ENCODE measurements at regions not wholly inside any gene's neighbourhood (a gene's known extent, or its start where the extent isn't known, plus 50 kb on each side); places are given as distances from the start of the nearest gene placed in this dataset.

- in situ Hi-C loops (cut with HindIII; ENCODE audit: low sequenced_read_pairs) = no loop called here
Measured at GRCh38 chr10:121069061-121069850, 218.1 kb downstream of the WDR11 start.

- in situ Hi-C loops (cut with HindIII; ENCODE audit: low sequenced_read_pairs) = no loop called here
Measured at GRCh38 chr10:121070275-121071070, 219.3 kb downstream of the WDR11 start.

- in situ Hi-C loops (cut with HindIII; ENCODE audit: low sequenced_read_pairs) = no loop called here
Measured at GRCh38 chr10:121071901-121072300, 220.7 kb downstream of the WDR11 start.

- in situ Hi-C loops (cut with HindIII; ENCODE audit: low sequenced_read_pairs) = no loop called here
Measured at GRCh38 chr10:121073728-121074127, 222.6 kb downstream of the WDR11 start.

- in situ Hi-C loops (cut with HindIII; ENCODE audit: low sequenced_read_pairs) = no loop called here
Measured at GRCh38 chr10:121076776-121077715, 225.9 kb downstream of the WDR11 start.

- in situ Hi-C loops (cut with HindIII; ENCODE audit: low sequenced_read_pairs) = no loop called here
Measured at GRCh38 chr10:121078036-121078435, 226.9 kb downstream of the WDR11 start.

GRCh38 chr10:121078672-121079102 is 227.5 kb downstream of the WDR11 start:
- in situ Hi-C loops (cut with HindIII; ENCODE audit: low sequenced_read_pairs) = no loop called here

- in situ Hi-C loops (cut with HindIII; ENCODE audit: low sequenced_read_pairs) = no loop called here
Measured at GRCh38 chr10:121079226-121079625, 228.1 kb downstream of the WDR11 start.

- in situ Hi-C loops (cut with HindIII; ENCODE audit: low sequenced_read_pairs) = no loop called here
Measured at GRCh38 chr10:121080281-121080891, 229.2 kb downstream of the WDR11 start.

- in situ Hi-C loops (cut with HindIII; ENCODE audit: low sequenced_read_pairs) = no loop called here
Measured at GRCh38 chr10:121081306-121081705, 230.1 kb downstream of the WDR11 start.

- in situ Hi-C loops (cut with HindIII; ENCODE audit: low sequenced_read_pairs) = no loop called here
Measured at GRCh38 chr10:121082984-121083383, 231.8 kb downstream of the WDR11 start.

- in situ Hi-C loops (cut with HindIII; ENCODE audit: low sequenced_read_pairs) = no loop called here
Measured at GRCh38 chr10:121084016-121084674, 233.0 kb downstream of the WDR11 start.

GRCh38 chr10:121084675-121085070 is 233.5 kb downstream of the WDR11 start:
- in situ Hi-C loops (cut with HindIII; ENCODE audit: low sequenced_read_pairs) = no loop called here

GRCh38 chr10:121085367-121085766 is 234.2 kb downstream of the WDR11 start:
- in situ Hi-C loops (cut with HindIII; ENCODE audit: low sequenced_read_pairs) = no loop called here

- in situ Hi-C loops (cut with HindIII; ENCODE audit: low sequenced_read_pairs) = no loop called here
Measured at GRCh38 chr10:121087129-121087528, 236.0 kb downstream of the WDR11 start.

- in situ Hi-C loops (cut with HindIII; ENCODE audit: low sequenced_read_pairs) = no loop called here
Measured at GRCh38 chr10:121087688-121088087, 236.5 kb downstream of the WDR11 start.

- in situ Hi-C loops (cut with HindIII; ENCODE audit: low sequenced_read_pairs) = no loop called here
Measured at GRCh38 chr10:121088524-121088923, 237.4 kb downstream of the WDR11 start.

- in situ Hi-C loops (cut with HindIII; ENCODE audit: low sequenced_read_pairs) = no loop called here
Measured at GRCh38 chr10:121089434-121089833, 238.3 kb downstream of the WDR11 start.

GRCh38 chr10:121091961-121092719 is 241.0 kb downstream of the WDR11 start:
- in situ Hi-C loops (cut with HindIII; ENCODE audit: low sequenced_read_pairs) = no loop called here

Data from endothelial cell of hepatic sinusoid (primary cell).